A549 (cell line): ENCODE measurements at regions not wholly inside any gene's neighbourhood (a gene's known extent, or its start where the extent isn't known, plus 50 kb on each side); places are given as distances from the start of the nearest gene placed in this dataset.

Source experiments
- ATAC-seq, 2 experiments: fragments of 200-7000 bp in 1 of 2; fragments of >200 bp in 1 of 2; cut with Nextera tagmentation in 1 of 2; cut with Tn5 transposase in 1 of 2; 3 replicates each; pipeline versions ENCODE4 v1.8.0 to v1.9.1; 2018 to 2020; ENCODE audit warnings: mild to moderate bottlenecking in 1 of 2, moderate library complexity in 1 of 2
- CTCF ChIA-PET: fragments of 300-600 bp; sonication (Branson Sonifier 250); formaldehyde crosslinking; extraction: SDS; loops from one replicate; lab custom pipeline; 2021; ENCODE audit warnings: antibody characterized with exemption, inconsistent platforms; lab: Yijun Ruan, JAX
- POLR2A ChIA-PET: fragments of 350-600 bp; formaldehyde crosslinking; extraction: SDS; loops from one replicate; lab custom pipeline; 2021; ENCODE audit warnings: antibody characterized with exemption, inconsistent platforms; lab: Yijun Ruan, JAX
- DNase-seq, 2 experiments: peaks; one replicate each; pipeline versions ENCODE4 v3.0.0 to v3.0.0-alpha.2; 2011 to 2016; ENCODE audit warnings: low read depth in 1 of 2, low spot score in 1 of 2
- FAIRE-seq: peaks from 2 replicates; lab custom pipeline; 2011; peaks lifted over from hg19 to GRCh38; lab: Jason Lieb, UNC
- H3K27ac ChIP-seq, 2 experiments: fragments of >200 bp; sonication (Bioruptor Twin); formaldehyde crosslinking; 3 replicates each; pipeline ENCODE4 v1.5.1; 2016 to 2017
- H3K4me1 ChIP-seq: fragments of >200 bp; sonication (Bioruptor Twin); formaldehyde crosslinking; 3 replicates; pipeline ENCODE4 v1.6.1; 2016
- H3K4me2 ChIP-seq: fragments of >200 bp; sonication (Bioruptor Twin); formaldehyde crosslinking; 3 replicates; pipeline ENCODE4 v1.6.1; 2016
- H3K4me3 ChIP-seq: fragments of >200 bp; sonication (Bioruptor Twin); formaldehyde crosslinking; 3 replicates; pipeline ENCODE4 v1.5.1; 2016
- H3K9me3 ChIP-seq: fragments of >200 bp; sonication (Bioruptor Twin); formaldehyde crosslinking; 3 replicates; pipeline ENCODE4 v1.6.1; 2016
- CBX8 ChIP-seq: fragments of 200-600 bp; sonication (generic); IDR thresholded peaks from 2 replicates; pipeline ENCODE4 v1.6.1; 2016
- CHD4 ChIP-seq: fragments of 200-600 bp; sonication (generic); IDR thresholded peaks from 2 replicates; pipeline ENCODE4 v1.6.1; 2016; ENCODE audit warnings: antibody characterized with exemption, mild to moderate bottlenecking, borderline replicate concordance
- EHMT2 ChIP-seq: fragments of 200-600 bp; sonication (generic); IDR thresholded peaks from 2 replicates; pipeline ENCODE4 v1.6.1; 2016; ENCODE audit warnings: antibody characterized with exemption, low read depth, mild to moderate bottlenecking, moderate library complexity
- ESRRA ChIP-seq: fragments of 150-350 bp; IDR thresholded peaks from 2 replicates; pipeline ENCODE4 v1.6.1; 2014; ENCODE audit warnings: mild to moderate bottlenecking, low read length, borderline replicate concordance
- FOSB ChIP-seq: fragments of 250-450 bp; sonication (Bioruptor Pico); IDR thresholded peaks from 2 replicates; pipeline ENCODE4 v1.5.0; 2020; ENCODE audit warnings: mild to moderate bottlenecking, moderate library complexity
- HOXA7 ChIP-seq: fragments of 250-450 bp; sonication (Bioruptor Pico); IDR thresholded peaks from 2 replicates; pipeline ENCODE4 v1.5.0; 2020; ENCODE audit warnings: mild to moderate bottlenecking, moderate library complexity
- HOXB5 ChIP-seq: fragments of 250-450 bp; sonication (Bioruptor Pico); IDR thresholded peaks from 2 replicates; pipeline ENCODE4 v1.5.0; 2020; ENCODE audit warnings: mild to moderate bottlenecking, moderate library complexity
- KDM1A ChIP-seq: fragments of 200-600 bp; sonication (generic); IDR thresholded peaks from 2 replicates; pipeline ENCODE4 v1.6.1; 2016; ENCODE audit warnings: low read depth, mild to moderate bottlenecking
- KDM5A ChIP-seq: fragments of 200-600 bp; sonication (generic); IDR thresholded peaks from 2 replicates; pipeline ENCODE4 v1.6.1; 2016; ENCODE audit warnings: antibody characterized with exemption, mild to moderate bottlenecking
- RARB ChIP-seq: fragments of 250-450 bp; sonication (Bioruptor Pico); IDR thresholded peaks from 2 replicates; pipeline ENCODE4 v1.8.0; 2021; ENCODE audit warnings: mild to moderate bottlenecking, moderate library complexity
- RCOR1 ChIP-seq: fragments of 150-350 bp; IDR thresholded peaks from 2 replicates; pipeline ENCODE4 v1.6.1; 2014; ENCODE audit warnings: antibody characterized with exemption, low read length, low read depth
- SREBF2 ChIP-seq: fragments of 450-650 bp; IDR thresholded peaks from 2 replicates; pipeline ENCODE4 v1.6.1; 2014; ENCODE audit warnings: mild to moderate bottlenecking, moderate library complexity
- ZC3H11A ChIP-seq: fragments of 450-650 bp; IDR thresholded peaks from 2 replicates; pipeline ENCODE4 v1.6.1; 2014; ENCODE audit warnings: antibody characterized with exemption, mild to moderate bottlenecking
- ZSCAN20 ChIP-seq: fragments of 250-450 bp; sonication (Bioruptor Pico); IDR thresholded peaks from 2 replicates; pipeline ENCODE4 v1.8.0; 2022; ENCODE audit warnings: mild to moderate bottlenecking, moderate library complexity
- WGBS: methylation state at CpG from one replicate; pipeline ENCODE4 v1.1.6; 2017; ENCODE audit errors: missing lambda C conversion rate; 5-methylcytosine and 5-hydroxymethylcytosine counted together
- TF ChIP-seq, protein P1 (sequence below): fragments of 200-600 bp; sonication (generic); IDR thresholded peaks from 2 replicates; pipeline ENCODE4 v1.6.1; 2016; ENCODE audit warnings: antibody characterized with exemption, mild to moderate bottlenecking, moderate library complexity
- TF ChIP-seq, protein P2 (sequence below): IDR thresholded peaks from 2 replicates; pipeline ENCODE4 v1.6.1; 2012
- TF ChIP-seq, protein P3 (sequence below): fragments of 150-350 bp; IDR thresholded peaks from 2 replicates; pipeline ENCODE4 v1.6.1; 2014; ENCODE audit warnings: low read depth, mild to moderate bottlenecking, low read length
- TF ChIP-seq, protein P4 (sequence below): fragments of >200 bp; sonication (Bioruptor Twin); formaldehyde crosslinking; IDR thresholded peaks from 2 replicates; pipeline ENCODE4 v1.6.1; 2016
- TF ChIP-seq, protein P5 (sequence below): fragments of 450-650 bp; IDR thresholded peaks from 2 replicates; pipeline ENCODE4 v1.6.1; 2014; ENCODE audit warnings: antibody characterized with exemption
- TF ChIP-seq, protein P6 (sequence below): fragments of 250-450 bp; sonication (Bioruptor Pico); IDR thresholded peaks from 2 replicates; pipeline ENCODE4 v1.5.0; 2020; ENCODE audit warnings: low read depth, mild to moderate bottlenecking, moderate library complexity

DNA sequence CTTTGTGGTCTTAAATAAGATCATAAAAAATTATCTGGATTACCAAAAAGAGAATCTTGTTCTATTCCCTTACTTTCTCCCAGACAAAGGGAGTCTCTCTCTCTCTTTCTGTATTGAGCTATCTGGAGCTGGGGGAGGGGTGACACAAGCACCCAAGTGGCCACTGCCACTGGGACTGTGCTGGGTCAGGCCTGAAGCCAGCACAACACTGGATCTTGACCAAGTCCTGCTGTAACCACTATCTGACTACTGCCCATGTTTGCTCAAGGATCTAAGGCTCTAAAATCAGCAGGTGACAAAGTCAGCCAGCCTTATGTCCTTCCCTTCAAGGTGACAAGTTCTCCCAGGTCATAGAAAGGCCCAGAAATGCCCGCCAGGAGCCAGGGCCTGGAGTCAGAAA, 75.0 kb upstream of the SPATA16 start (continued):
- TF ChIP-seq, protein P1, sequence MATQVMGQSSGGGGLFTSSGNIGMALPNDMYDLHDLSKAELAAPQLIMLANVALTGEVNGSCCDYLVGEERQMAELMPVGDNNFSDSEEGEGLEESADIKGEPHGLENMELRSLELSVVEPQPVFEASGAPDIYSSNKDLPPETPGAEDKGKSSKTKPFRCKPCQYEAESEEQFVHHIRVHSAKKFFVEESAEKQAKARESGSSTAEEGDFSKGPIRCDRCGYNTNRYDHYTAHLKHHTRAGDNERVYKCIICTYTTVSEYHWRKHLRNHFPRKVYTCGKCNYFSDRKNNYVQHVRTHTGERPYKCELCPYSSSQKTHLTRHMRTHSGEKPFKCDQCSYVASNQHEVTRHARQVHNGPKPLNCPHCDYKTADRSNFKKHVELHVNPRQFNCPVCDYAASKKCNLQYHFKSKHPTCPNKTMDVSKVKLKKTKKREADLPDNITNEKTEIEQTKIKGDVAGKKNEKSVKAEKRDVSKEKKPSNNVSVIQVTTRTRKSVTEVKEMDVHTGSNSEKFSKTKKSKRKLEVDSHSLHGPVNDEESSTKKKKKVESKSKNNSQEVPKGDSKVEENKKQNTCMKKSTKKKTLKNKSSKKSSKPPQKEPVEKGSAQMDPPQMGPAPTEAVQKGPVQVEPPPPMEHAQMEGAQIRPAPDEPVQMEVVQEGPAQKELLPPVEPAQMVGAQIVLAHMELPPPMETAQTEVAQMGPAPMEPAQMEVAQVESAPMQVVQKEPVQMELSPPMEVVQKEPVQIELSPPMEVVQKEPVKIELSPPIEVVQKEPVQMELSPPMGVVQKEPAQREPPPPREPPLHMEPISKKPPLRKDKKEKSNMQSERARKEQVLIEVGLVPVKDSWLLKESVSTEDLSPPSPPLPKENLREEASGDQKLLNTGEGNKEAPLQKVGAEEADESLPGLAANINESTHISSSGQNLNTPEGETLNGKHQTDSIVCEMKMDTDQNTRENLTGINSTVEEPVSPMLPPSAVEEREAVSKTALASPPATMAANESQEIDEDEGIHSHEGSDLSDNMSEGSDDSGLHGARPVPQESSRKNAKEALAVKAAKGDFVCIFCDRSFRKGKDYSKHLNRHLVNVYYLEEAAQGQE, result no peak
- TF ChIP-seq KDM1A (no peak), SREBF2 (no peak)
- TF ChIP-seq, all 56 proteins: peak for 0

DNA sequence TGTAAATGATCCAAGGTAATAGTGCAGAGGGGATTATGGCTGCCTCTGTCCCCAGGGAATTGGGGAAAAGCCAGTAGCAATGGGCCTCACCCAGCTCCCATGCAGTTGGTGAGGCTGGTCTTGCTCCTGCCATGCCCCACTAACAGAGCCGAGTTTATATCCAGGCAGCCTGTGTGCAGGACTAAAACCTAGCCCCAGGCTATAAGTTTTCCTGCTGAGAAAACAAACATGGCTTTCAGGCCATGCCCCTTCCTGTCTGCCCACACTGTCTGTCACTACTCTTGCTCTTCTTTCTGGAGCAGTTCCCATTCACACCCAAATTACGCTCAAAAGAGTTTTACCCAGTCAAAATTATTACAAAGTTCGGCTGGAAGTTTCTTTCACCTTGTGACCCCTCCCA, 73.5 kb upstream of the SPATA16 start:
- no peak for FAIRE-seq
- no peak overlapping the region for H3K4me3 ChIP-seq
- POLR2A ChIA-PET, result no interaction called here
- no peak for TF ChIP-seq HOXA7
- TF ChIP-seq, protein P2, sequence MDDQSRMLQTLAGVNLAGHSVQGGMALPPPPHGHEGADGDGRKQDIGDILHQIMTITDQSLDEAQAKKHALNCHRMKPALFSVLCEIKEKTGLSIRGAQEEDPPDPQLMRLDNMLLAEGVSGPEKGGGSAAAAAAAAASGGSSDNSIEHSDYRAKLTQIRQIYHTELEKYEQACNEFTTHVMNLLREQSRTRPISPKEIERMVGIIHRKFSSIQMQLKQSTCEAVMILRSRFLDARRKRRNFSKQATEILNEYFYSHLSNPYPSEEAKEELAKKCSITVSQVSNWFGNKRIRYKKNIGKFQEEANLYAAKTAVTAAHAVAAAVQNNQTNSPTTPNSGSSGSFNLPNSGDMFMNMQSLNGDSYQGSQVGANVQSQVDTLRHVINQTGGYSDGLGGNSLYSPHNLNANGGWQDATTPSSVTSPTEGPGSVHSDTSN, result no peak
- TF ChIP-seq, protein P3, sequence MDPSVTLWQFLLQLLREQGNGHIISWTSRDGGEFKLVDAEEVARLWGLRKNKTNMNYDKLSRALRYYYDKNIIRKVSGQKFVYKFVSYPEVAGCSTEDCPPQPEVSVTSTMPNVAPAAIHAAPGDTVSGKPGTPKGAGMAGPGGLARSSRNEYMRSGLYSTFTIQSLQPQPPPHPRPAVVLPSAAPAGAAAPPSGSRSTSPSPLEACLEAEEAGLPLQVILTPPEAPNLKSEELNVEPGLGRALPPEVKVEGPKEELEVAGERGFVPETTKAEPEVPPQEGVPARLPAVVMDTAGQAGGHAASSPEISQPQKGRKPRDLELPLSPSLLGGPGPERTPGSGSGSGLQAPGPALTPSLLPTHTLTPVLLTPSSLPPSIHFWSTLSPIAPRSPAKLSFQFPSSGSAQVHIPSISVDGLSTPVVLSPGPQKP, result no peak
- TF ChIP-seq, protein P4, sequence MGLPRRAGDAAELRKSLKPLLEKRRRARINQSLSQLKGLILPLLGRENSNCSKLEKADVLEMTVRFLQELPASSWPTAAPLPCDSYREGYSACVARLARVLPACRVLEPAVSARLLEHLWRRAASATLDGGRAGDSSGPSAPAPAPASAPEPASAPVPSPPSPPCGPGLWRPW, result no peak
- TF ChIP-seq, protein P5, sequence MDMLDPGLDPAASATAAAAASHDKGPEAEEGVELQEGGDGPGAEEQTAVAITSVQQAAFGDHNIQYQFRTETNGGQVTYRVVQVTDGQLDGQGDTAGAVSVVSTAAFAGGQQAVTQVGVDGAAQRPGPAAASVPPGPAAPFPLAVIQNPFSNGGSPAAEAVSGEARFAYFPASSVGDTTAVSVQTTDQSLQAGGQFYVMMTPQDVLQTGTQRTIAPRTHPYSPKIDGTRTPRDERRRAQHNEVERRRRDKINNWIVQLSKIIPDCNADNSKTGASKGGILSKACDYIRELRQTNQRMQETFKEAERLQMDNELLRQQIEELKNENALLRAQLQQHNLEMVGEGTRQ, result no peak
- TF ChIP-seq CBX8, result no peak
- TF ChIP-seq, protein P6, sequence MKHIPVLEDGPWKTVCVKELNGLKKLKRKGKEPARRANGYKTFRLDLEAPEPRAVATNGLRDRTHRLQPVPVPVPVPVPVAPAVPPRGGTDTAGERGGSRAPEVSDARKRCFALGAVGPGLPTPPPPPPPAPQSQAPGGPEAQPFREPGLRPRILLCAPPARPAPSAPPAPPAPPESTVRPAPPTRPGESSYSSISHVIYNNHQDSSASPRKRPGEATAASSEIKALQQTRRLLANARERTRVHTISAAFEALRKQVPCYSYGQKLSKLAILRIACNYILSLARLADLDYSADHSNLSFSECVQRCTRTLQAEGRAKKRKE (CRISPR knock-in tag), result no peak
- TF ChIP-seq CHD4, result no peak
- TF ChIP-seq HOXB5 (CRISPR knock-in tag), result no peak
- no peak for TF ChIP-seq EHMT2
- TF ChIP-seq ZC3H11A, result no peak
- no peak for TF ChIP-seq FOSB (CRISPR knock-in tag)
- no peak for TF ChIP-seq RARB (CRISPR knock-in tag)
- TF ChIP-seq KDM5A, result no peak
- no peak for TF ChIP-seq ZSCAN20
- no peak for TF ChIP-seq ESRRA
- no peak for TF ChIP-seq KDM1A
- no peak for TF ChIP-seq RCOR1
- TF ChIP-seq, all 56 proteins: peak for 0
- Histone ChIP-seq H3K4me2 (no peak overlapping the region), H3K4me1 (no peaks in the 10 kb centered on the region), H3K9me3 (no peaks in the 10 kb centered on the region), H3K27ac (no peak overlapping the region)
- 6% methylated on average over 3 of the region's 3 CpGs for WGBS
- ATAC-seq (no peak), DNase-seq (no peak)
- CTCF ChIA-PET, result no interaction called here
